K562 (cell line): ENCODE measurements at regions not wholly inside any gene's neighbourhood (a gene's known extent, or its start where the extent isn't known, plus 50 kb on each side); places are given as distances from the start of the nearest gene placed in this dataset.

Experiments used
- CTCF ChIP-seq, 3 experiments: IDR thresholded peaks in 2 of 3; conservative IDR thresholded peaks in 1 of 3; 2 replicates each; pipeline ENCODE4 v1.5.1; 2011 to 2012; ENCODE audit warnings: low read length in 3 of 3, mild to moderate bottlenecking in 3 of 3, control low read depth in 2 of 3, improper control_type of control experiment in 1 of 3, inconsistent platforms in 1 of 3, low read depth in 1 of 3, mixed read lengths in 1 of 3, moderate library complexity in 1 of 3; ENCODE audit not compliant: insufficient read depth in 2 of 3
- EP300 ChIP-seq: IDR thresholded peaks from 2 replicates; pipeline ENCODE4 v1.6.1; 2012; ENCODE audit warnings: low read length, improper control_type of control experiment
- FOXJ3 ChIP-seq: sonication (generic); formaldehyde crosslinking; IDR thresholded peaks from 2 replicates; pipeline ENCODE4 v1.4.0; 2020; ENCODE audit warnings: mild to moderate bottlenecking, missing genetic modification reagents
- FUS ChIP-seq: fragments of 200-400 bp; formaldehyde crosslinking; optimal IDR thresholded peaks from 2 replicates; pipeline ENCODE3; 2017; ENCODE audit warnings: low read depth, low read length
- HNRNPLL ChIP-seq: fragments of 200-400 bp; formaldehyde crosslinking; IDR thresholded peaks from 2 replicates; pipeline ENCODE4 v1.6.1; 2017; ENCODE audit warnings: low read length, low read depth, mild to moderate bottlenecking; ENCODE audit not compliant: poor library complexity, severe bottlenecking
- IRF9 ChIP-seq: fragments of 450-650 bp; IDR thresholded peaks from 2 replicates; pipeline ENCODE4 v1.6.1; 2016; ENCODE audit warnings: missing biosample characterization, missing genetic modification characterization
- NR2C1 ChIP-seq, 2 experiments: fragments of 450-650 bp; IDR thresholded peaks; 2 replicates each; pipeline ENCODE4 v1.6.1; 2017; ENCODE audit warnings: mild to moderate bottlenecking in 2 of 2, antibody characterized with exemption in 1 of 2, inconsistent platforms in 1 of 2, missing compliant biosample characterization in 1 of 2, missing genetic modification characterization in 1 of 2
- POLR2AphosphoS5 ChIP-seq: IDR thresholded peaks from 2 replicates; pipeline ENCODE4 v1.6.1; 2011; ENCODE audit warnings: mild to moderate bottlenecking, low read depth, low read length, moderate library complexity; ENCODE audit not compliant: control insufficient read depth, insufficient read depth
- ZNF445 ChIP-seq: fragments of 250-450 bp; sonication (Bioruptor Pico); IDR thresholded peaks from 2 replicates; pipeline ENCODE4 v1.4.0; 2020; ENCODE audit warnings: low read depth, mild to moderate bottlenecking, moderate library complexity
- ZNF79 ChIP-seq: fragments of 250-450 bp; sonication (Bioruptor Pico); IDR thresholded peaks from 2 replicates; pipeline ENCODE4 v1.4.0; 2020; ENCODE audit warnings: low read depth, mild to moderate bottlenecking, moderate library complexity

- TF ChIP-seq FUS (no peak), HNRNPLL (no peak), FOXJ3 (CRISPR knock-in tag) (no peak), ZNF79 (CRISPR knock-in tag) (no peak), ZNF445 (CRISPR knock-in tag) (no peak), IRF9 (no peak), CTCF (IDR thresholded peaks at IDR 0.05 in 2 of 3, conservative IDR thresholded peaks at IDR 0.05 in 1 of 3; ENCODE audit: insufficient read depth in 2 of 3, low read depth in 1 of 3, low read length in 3 of 3) (no peak), EP300 (no peak), NR2C1 (IDR thresholded peaks at IDR 0.05) (no peak), NR2C1 (tag; IDR thresholded peaks at IDR 0.05) (no peak), POLR2AphosphoS5 (no peak)
Measured at GRCh38 chr14:49297102-49297501, 289.1 kb downstream of the RPS29 start.
